ENCODE measurements at regions not wholly inside any gene's neighbourhood (a gene's known extent, or its start where the extent isn't known, plus 50 kb on each side); places are given as distances from the start of the nearest gene placed in this dataset.

- Histone ChIP-seq H3K9me3 (ENCODE audit: insufficient read depth, low read length, severe bottlenecking) (no peaks in the 10 kb centered on the region), H3K4me1 (ENCODE audit: insufficient read depth, low read length) (no peaks in the 10 kb centered on the region), H3K36me3 (ENCODE audit: insufficient read depth, low read length) (no peaks in the 10 kb centered on the region), H2AFZ (ENCODE audit: low read depth, low read length) (no peak overlapping the region), H3K4me3 (ENCODE audit: low read depth in 1 of 2, low read length in 2 of 2) (no peak overlapping the region), H4K20me1 (ENCODE audit: insufficient read depth, low read length) (no peaks in the 10 kb centered on the region), H3K79me2 (ENCODE audit: insufficient read depth, low read length) (no peaks in the 10 kb centered on the region), H3K9ac (ENCODE audit: low read depth, low read length) (no peak overlapping the region), H3K4me2 (ENCODE audit: insufficient read depth, low read length) (no peak overlapping the region), H3K27ac (ENCODE audit: low read length) (no peak overlapping the region), H3K27me3 (ENCODE audit: insufficient read depth, low read length, poor library complexity) (no peaks in the 10 kb centered on the region)
- TF ChIP-seq EZH2 (IDR thresholded peaks at IDR 0.05; ENCODE audit: borderline replicate concordance, low read depth, low read length, severe bottlenecking) (no peak), CTCF (IDR thresholded peaks at IDR 0.05; ENCODE audit: borderline replicate concordance, extremely low read depth, low read length, poor library complexity, severe bottlenecking) (no peak)
- ATAC-seq (ENCODE audit: insufficient read depth, low read depth) (no peak), DNase-seq (no peak)
These were observed 378.5 kb downstream of the PLK2 start for GRCh38 chr5:58081435-58081834.

- H3K36me3 ChIP-seq (ENCODE audit: insufficient read depth, low read length), result no peaks in the 10 kb centered on the region
- no peak overlapping the region for H2AFZ ChIP-seq (ENCODE audit: low read depth, low read length)
- no peaks in the 10 kb centered on the region for H4K20me1 ChIP-seq (ENCODE audit: insufficient read depth, low read length)
- TF ChIP-seq EZH2 (IDR thresholded peaks at IDR 0.05; ENCODE audit: borderline replicate concordance, low read depth, low read length, severe bottlenecking) (no peak), CTCF (IDR thresholded peaks at IDR 0.05; ENCODE audit: borderline replicate concordance, extremely low read depth, low read length, poor library complexity, severe bottlenecking) (no peak)
- no peak overlapping the region for H3K4me2 ChIP-seq (ENCODE audit: insufficient read depth, low read length)
- H3K4me3 ChIP-seq (ENCODE audit: low read depth in 1 of 2, low read length in 2 of 2), result no peak overlapping the region
- no peaks in the 10 kb centered on the region for H3K9me3 ChIP-seq (ENCODE audit: insufficient read depth, low read length, severe bottlenecking)
- DNase-seq (no peak), ATAC-seq (ENCODE audit: insufficient read depth, low read depth) (no peak)
- H3K27me3 ChIP-seq (ENCODE audit: insufficient read depth, low read length, poor library complexity), result no peaks in the 10 kb centered on the region
- no peaks in the 10 kb centered on the region for H3K79me2 ChIP-seq (ENCODE audit: insufficient read depth, low read length)
- H3K4me1 ChIP-seq (ENCODE audit: insufficient read depth, low read length), result no peaks in the 10 kb centered on the region
- H3K9ac ChIP-seq (ENCODE audit: low read depth, low read length), result no peak overlapping the region
- no peak overlapping the region for H3K27ac ChIP-seq (ENCODE audit: low read length)
These were observed 379.3 kb downstream of the PLK2 start for GRCh38 chr5:58080573-58080972.

- Histone ChIP-seq H3K79me2 (ENCODE audit: insufficient read depth, low read length) (no peaks in the 10 kb centered on the region), H3K36me3 (ENCODE audit: insufficient read depth, low read length) (no peaks in the 10 kb centered on the region), H3K27ac (ENCODE audit: low read length) (no peak overlapping the region), H3K27me3 (ENCODE audit: insufficient read depth, low read length, poor library complexity) (no peaks in the 10 kb centered on the region), H3K4me2 (ENCODE audit: insufficient read depth, low read length) (no peak overlapping the region), H3K4me1 (ENCODE audit: insufficient read depth, low read length) (no peaks in the 10 kb centered on the region), H2AFZ (ENCODE audit: low read depth, low read length) (no peak overlapping the region), H3K9ac (ENCODE audit: low read depth, low read length) (no peak overlapping the region), H4K20me1 (ENCODE audit: insufficient read depth, low read length) (no peaks in the 10 kb centered on the region), H3K4me3 (ENCODE audit: low read depth in 1 of 2, low read length in 2 of 2) (no peak overlapping the region), H3K9me3 (ENCODE audit: insufficient read depth, low read length, severe bottlenecking) (no peaks in the 10 kb centered on the region)
- no peak for DNase-seq
- TF ChIP-seq EZH2 (IDR thresholded peaks at IDR 0.05; ENCODE audit: borderline replicate concordance, low read depth, low read length, severe bottlenecking), result no peak
- no peak for ATAC-seq (ENCODE audit: insufficient read depth, low read depth)
These were observed 381.9 kb downstream of the PLK2 start for GRCh38 chr5:58077966-58078365.

- no peaks in the 10 kb centered on the region for H3K27me3 ChIP-seq (ENCODE audit: insufficient read depth, low read length, poor library complexity)
- ATAC-seq (ENCODE audit: insufficient read depth, low read depth) (no peak), DNase-seq (no peak)
- H3K27ac ChIP-seq (ENCODE audit: low read length), result no peak overlapping the region
- TF ChIP-seq EZH2 (IDR thresholded peaks at IDR 0.05; ENCODE audit: borderline replicate concordance, low read depth, low read length, severe bottlenecking) (no peak), CTCF (IDR thresholded peaks at IDR 0.05; ENCODE audit: borderline replicate concordance, extremely low read depth, low read length, poor library complexity, severe bottlenecking) (no peak)
- no peaks in the 10 kb centered on the region for H3K36me3 ChIP-seq (ENCODE audit: insufficient read depth, low read length)
- H3K4me2 ChIP-seq (ENCODE audit: insufficient read depth, low read length), result no peak overlapping the region
- no peak overlapping the region for H3K4me3 ChIP-seq (ENCODE audit: low read depth in 1 of 2, low read length in 2 of 2)
- H3K79me2 ChIP-seq (ENCODE audit: insufficient read depth, low read length), result no peaks in the 10 kb centered on the region
- no peaks in the 10 kb centered on the region for H4K20me1 ChIP-seq (ENCODE audit: insufficient read depth, low read length)
- H3K9ac ChIP-seq (ENCODE audit: low read depth, low read length), result no peak overlapping the region
- no peaks in the 10 kb centered on the region for H3K4me1 ChIP-seq (ENCODE audit: insufficient read depth, low read length)
- H3K9me3 ChIP-seq (ENCODE audit: insufficient read depth, low read length, severe bottlenecking), result no peaks in the 10 kb centered on the region
- no peak overlapping the region for H2AFZ ChIP-seq (ENCODE audit: low read depth, low read length)
These were observed 382.5 kb downstream of the PLK2 start for GRCh38 chr5:58077416-58077815.
